HG03469 (cell line): ENCODE measurements at regions not wholly inside any gene's neighbourhood (a gene's known extent, or its start where the extent isn't known, plus 50 kb on each side); places are given as distances from the start of the nearest gene placed in this dataset.

Experiments
- ATAC-seq: cut with Tn5 transposase; IDR thresholded peaks from one replicate; pipeline ENCODE4 v1.9.1; 2021; ENCODE audit warnings: mild to moderate bottlenecking, moderate library complexity, moderate number of reproducible peaks; ENCODE audit not compliant: unreplicated experiment

- no peak for ATAC-seq
Measured at GRCh38 chr10:128367807-128368206, 241.6 kb upstream of the MKI67 start.

- ATAC-seq = no peak
Measured at GRCh38 chr10:128369101-128369650, 243.0 kb upstream of the MKI67 start.

DNA sequence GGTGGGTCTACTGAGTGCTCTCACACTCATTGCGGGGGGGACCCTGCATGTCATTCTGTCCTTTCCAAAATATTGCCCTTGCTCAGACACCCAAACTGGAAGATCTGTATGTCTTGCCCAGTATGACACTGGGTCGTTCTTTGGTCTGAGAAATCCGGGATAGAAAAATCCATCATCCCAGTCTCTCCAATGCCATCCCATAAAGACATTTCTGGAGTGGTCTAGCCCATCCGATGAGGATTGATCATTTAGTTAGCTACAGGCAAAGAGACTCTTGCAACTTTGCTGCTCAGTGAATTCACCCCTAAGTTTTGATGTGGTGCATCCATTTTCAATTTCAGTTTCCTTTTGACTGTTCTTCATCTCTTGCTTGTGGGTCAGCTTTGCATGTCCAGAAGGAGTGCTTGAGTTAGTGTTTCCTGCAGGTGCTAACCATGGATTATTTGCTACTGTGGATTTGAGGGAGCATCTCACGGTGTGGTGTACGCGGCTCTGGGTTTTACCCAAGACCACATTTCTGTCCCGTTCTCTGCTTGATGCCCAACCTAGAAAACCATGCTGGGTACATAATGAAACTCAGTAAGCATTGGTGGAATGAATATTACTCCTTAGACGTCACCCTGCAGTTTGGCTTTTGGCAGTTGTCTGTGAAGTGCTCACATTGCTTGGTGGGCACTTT lies 247.0 kb upstream of the MKI67 start:
- peak; percentile 80 for ATAC-seq

- no peak for ATAC-seq
Measured at GRCh38 chr10:128373831-128374230, 247.6 kb upstream of the MKI67 start.

DNA sequence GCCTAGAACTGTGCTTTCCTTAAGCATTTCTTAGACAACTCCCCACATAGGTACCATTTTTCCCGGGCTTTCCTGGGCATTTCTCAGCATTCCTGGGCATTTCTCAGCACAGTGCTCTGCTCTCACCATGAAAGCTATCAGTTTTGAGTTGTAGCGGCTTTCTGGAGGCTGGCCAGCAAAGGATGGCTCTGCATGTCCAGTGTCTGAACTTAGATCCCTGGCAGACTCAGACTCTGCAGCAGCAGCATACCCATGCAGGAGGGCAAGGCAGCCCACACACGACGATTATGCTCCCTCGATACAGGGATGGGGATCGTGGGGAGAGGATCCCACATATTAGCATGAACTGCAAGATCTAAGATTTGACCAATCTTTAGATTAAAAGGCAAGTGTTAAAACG lies 248.9 kb upstream of the MKI67 start:
- ATAC-seq = no peak

DNA sequence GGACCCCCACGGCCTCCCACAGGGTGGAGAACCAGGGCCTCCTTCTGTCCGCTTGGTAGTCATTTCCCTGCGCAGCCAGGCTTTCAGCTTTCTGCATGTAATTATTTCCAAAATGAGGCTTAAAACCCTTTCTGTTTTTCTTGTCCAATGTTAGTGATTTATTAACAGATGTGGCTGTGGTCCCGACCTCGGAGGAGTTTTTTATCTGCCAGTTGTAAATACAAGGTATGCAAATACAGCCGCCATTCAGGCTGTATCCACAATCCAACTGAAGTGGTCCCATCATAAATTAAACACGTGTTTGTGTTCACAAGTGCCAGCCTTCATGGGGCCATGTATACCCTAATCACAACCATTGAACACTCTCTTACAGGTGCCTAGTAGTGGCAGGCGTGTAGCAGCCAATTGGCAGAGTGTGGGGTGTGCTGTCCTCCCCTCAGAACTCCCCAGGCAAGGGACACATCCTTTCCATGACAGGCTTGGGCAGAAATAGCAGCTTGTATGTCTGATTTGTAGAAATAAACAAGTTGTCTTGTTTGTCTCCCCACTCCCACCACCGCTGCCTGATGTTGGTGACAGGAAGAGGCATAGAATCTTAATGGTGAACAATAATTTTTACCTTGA lies 251.3 kb upstream of the MKI67 start:
- no peak for ATAC-seq

DNA sequence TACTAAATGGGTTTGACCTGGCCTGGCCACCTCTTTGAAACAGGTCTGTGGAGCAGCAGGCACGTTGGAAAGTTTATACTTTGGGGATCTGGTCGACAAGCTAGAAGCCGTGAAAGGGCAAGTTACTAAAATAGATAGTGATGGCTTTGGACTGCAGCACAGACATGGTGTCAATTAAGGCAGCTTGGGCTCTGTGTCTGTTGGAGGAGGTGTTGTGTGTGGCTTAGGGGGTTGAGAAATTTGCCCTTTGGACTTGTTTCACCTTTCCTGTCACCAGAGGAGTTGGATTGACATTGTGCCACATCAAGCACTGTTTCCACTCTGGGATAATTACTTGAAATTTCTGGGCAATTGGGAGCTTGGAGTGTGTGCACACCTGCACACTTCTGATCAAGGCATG lies 251.8 kb upstream of the MKI67 start:
- no peak for ATAC-seq

- no peak for ATAC-seq
Measured at GRCh38 chr10:128380946-128381345, 254.7 kb upstream of the MKI67 start.

- ATAC-seq = no peak
Measured at GRCh38 chr10:128382225-128382624, 256.0 kb upstream of the MKI67 start.

DNA sequence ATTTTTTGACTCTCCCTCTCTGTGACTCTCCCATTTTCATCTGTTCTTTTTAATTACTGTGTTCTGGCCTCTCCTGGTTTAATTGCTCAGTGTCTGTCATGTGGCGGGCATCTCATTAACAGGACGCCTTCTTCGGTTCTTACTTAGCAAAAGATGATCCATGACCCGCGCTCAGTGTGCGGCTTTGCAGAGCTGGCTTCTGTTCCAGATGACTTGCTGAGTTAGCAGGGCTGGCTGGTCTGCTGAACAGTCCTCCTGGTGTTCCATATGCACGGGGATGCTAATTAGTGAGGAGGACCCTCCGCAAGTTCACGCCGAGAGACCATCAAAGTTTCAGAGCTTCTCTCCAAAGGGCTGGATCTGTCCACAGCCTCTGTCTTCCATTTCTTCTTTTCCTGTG lies 258.6 kb upstream of the MKI67 start:
- ATAC-seq = no peak

DNA sequence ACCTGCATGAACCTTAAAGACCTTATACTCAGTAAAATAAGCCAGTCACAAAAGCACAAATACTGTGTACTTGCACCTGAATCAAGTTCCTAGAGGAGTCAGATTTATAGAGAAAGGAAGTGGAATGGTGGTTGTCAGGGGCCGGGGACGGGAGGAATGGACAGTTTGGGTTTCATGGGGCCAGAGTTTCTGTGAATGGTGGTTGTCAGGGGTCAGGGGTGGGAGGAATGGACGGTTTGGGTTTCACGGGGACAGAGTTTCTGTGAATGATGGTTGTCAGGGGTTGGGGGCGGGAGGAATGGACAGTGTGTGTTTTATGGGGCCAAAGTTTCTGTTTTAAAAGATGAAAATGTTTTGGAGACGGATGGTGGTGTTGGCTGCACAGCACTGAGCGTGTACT lies 260.0 kb upstream of the MKI67 start:
- no peak for ATAC-seq

DNA sequence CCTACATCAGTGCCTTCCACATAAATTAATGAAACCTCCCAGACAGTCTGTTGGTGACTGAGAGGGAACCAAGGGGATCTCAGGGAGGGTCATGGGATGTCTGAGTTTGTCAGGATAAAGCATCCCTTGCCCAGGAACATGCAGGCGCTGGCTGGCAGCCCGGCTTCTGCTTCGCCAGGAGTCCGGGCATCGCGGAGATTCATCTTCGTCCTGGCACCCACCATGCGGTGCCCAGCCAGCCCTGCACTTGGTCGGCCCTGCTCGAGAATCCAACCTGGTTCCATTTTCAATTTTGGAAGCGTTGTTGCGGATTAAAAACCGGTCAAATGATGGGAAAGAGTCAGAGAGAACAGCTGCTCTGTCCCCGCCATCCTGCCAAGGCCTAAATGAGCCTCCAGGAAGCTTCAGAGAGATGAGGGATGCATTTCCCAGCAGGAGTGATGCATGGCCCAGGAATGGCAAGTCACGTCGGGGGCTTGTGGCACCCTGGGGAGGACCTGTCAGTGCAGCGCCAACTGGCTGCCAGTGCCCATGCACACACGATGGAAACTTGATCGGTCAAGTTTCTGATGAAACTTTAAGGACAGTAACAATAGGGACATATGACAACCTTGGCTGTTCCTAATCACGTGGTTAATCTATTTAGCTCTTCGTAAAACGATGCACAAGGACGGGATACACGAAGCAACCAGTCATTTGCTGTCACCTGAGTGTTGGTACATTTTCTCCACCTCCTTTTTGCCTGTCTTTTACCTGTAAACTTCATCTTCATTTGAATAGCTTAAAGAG lies 260.8 kb upstream of the MKI67 start:
- no peak for ATAC-seq

DNA sequence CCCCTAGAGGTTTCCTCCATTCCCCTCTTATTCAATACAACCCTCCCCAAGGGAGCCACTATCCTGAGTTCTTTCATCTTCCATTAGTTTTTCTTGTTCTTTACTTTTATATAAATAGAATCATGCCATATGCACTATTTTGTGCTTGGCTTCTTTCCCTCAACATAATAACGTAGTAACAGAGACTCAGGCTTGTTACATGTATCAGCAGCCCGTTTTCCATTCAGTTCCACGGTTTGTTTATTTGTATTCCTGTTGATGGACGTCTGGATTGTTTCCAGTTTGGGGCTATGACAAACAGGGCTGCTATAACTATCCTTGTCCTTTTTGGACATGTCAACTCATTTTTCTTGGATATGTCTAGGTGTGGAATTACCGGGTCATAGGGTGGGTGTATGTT lies 264.4 kb upstream of the MKI67 start:
- no peak for ATAC-seq

DNA sequence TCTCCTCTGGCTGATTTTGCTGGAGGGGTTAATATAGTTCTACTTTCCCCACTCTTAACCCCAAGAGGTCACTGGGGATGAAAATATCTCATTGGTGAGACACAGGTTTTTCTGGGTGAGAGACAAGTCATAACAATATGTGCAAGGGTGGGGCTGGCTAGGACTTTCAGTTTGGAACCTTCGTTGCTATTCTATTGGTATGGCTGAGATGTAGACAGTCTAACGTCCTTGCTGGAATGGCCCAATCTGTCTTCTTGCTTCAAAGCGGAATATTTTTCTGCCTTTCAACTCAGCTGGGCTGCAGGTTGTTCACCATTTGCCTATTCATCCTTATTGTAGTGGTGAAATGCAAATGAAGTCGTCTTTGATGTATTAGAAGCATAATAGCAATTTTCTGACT lies 267.3 kb upstream of the MKI67 start:
- ATAC-seq = no peak

DNA sequence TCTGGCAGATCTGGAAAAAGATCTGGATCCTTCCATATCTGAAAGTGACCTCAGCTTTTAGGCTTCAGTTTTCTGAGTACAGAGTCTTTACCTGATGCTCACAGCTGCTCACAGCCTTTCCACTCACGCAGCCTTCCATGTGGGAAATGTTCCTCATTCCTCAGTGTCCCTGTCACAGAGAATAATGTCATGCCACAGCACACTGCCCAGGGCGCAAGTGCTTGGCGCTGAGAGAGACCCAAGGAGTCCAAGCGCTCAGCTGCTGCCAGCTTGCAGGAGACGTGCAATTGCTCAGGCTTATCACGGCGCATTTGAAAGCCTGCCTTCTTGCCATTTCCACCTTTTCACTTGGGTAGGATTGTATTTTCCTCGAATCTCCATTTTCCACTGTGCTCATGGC lies 271.9 kb upstream of the MKI67 start:
- no peak for ATAC-seq

DNA sequence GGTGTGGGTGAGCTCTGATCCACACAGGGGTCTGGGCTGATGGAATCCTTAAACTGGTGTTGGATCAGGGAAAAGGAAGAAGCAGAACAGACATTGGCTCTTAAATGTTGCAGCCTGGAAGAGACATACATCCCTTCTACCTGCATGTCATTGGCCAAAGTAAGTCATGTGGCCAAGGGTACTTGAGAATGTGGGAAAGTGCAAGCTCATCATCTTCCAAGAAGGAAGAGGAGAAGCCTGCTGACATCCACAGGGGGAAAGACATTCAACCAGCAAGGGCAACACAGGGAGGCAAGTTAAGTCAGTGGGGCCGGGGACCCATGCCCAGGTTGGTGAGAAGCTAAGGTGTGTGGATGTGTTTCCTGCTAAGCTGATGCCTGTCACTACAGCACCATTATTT lies 272.8 kb upstream of the MKI67 start:
- no peak for ATAC-seq

DNA sequence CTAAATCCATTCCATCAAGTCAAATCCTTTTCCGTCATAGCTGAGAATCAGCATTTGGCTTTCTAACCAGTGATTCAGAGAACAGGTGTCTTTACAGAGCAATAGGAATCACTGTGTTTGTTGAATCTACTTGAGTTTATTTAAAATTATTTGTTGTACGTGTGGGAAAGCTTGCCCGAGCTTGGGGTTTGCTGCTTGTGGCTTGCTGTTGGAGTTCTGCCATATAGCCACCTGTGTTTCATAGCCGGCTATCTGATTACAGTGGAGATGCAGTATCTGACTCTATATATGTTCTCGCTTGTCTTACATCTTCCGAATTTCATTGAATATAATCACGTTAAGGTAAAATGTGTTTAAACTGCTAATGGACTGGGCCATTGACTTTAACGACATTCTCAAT lies 274.3 kb upstream of the MKI67 start:
- ATAC-seq = no peak

GRCh38 chr10:128405450-128405849 lies 279.2 kb upstream of the MKI67 start:
- ATAC-seq = no peak

- no peak for ATAC-seq
Measured at GRCh38 chr10:128411643-128412042, 285.4 kb upstream of the MKI67 start.

- ATAC-seq = no peak
Measured at GRCh38 chr10:128414568-128414967, 288.3 kb upstream of the MKI67 start.

GRCh38 chr10:128416231-128416630 lies 290.0 kb upstream of the MKI67 start:
- ATAC-seq = no peak

- ATAC-seq = no peak
Measured at GRCh38 chr10:128417826-128418225, 291.6 kb upstream of the MKI67 start.
